ENCODE measurements at regions not wholly inside any gene's neighbourhood (a gene's known extent, or its start where the extent isn't known, plus 50 kb on each side); places are given as distances from the start of the nearest gene placed in this dataset.

GRCh38 chr22:25492841-25493734 lies 71.4 kb upstream of the GRK3 start:
- Histone ChIP-seq H3K9ac (ENCODE audit: low read length) (no peak overlapping the region), H3K9me3 (ENCODE audit: control extremely low read depth in 1 of 3, control insufficient read depth in 2 of 3, insufficient read depth in 1 of 3, low read length in 2 of 3) (no peaks in the 10 kb centered on the region), H2AFZ (ENCODE audit: insufficient read depth, low read depth, low read length, poor library complexity, severe bottlenecking) (no peak overlapping the region), H3K27ac (ENCODE audit: low read length in 2 of 2) (no peak overlapping the region), H3K4me1 (ENCODE audit: control insufficient read depth in 2 of 2, insufficient read depth in 2 of 2, low read length in 2 of 2) (peaks cover 0 to 4% of the 10 kb centered on the region in 2 donors), H3K4me2 (replicated peaks; ENCODE audit: low read depth, low read length, poor library complexity, severe bottlenecking) (no peak overlapping the region), H4K20me1 (ENCODE audit: control insufficient read depth, insufficient read depth, low read length, poor library complexity, severe bottlenecking) (no peaks in the 10 kb centered on the region), H3K27me3 (replicated peaks in 1 of 4; ENCODE audit: control extremely low read depth in 1 of 4, control insufficient read depth in 3 of 4, insufficient read depth in 4 of 4, low read length in 3 of 4) (peaks cover 0 to 4% (median 0%) of the 10 kb centered on the region in 4 experiments), H3K4me3 (ENCODE audit: control extremely low read depth in 1 of 5, extremely low read depth in 1 of 5, insufficient read depth in 1 of 5, low read depth in 2 of 5, low read length in 4 of 5) (no peak overlapping the region), H3K36me3 (replicated peaks in 1 of 2; ENCODE audit: control extremely low read depth in 1 of 2, control insufficient read depth in 1 of 2, extremely low read depth in 1 of 2, insufficient read depth in 2 of 2, low read length in 1 of 2) (no peaks in the 10 kb centered on the region), H3K79me2 (ENCODE audit: control insufficient read depth, insufficient read depth, low read length) (no peaks in the 10 kb centered on the region)
- no peak for ATAC-seq (ENCODE audit: low read depth)
- ChIA-PET CTCF (no interaction called here), POLR2A (no interaction called here)
- H3K27me3 Mint-ChIP-seq, result no peaks in the 10 kb centered on the region
- H3K27ac Mint-ChIP-seq, result no peak overlapping the region
- H3K4me1 Mint-ChIP-seq, result peaks cover 8% of the 10 kb centered on the region
- intact Hi-C loops (cut with micrococcal nuclease), result no loop called here
- WGBS (ENCODE audit: insufficient coverage), result 35% methylated on average over 13 of the region's 15 CpGs
- no peak for DNase-seq
- no peak overlapping the region for H3K4me3 Mint-ChIP-seq
- no peak for TF ChIP-seq CTCF (IDR thresholded peaks at IDR 0.05)
- TF ChIP-seq EZH2 (IDR thresholded peaks at IDR 0.05; ENCODE audit: borderline replicate concordance, insufficient read depth, low read depth, low read length, poor library complexity, severe bottlenecking), result no peak
- H3K9me3 Mint-ChIP-seq (ENCODE audit: insufficient read depth), result peaks cover 11% of the 10 kb centered on the region

- ChIA-PET CTCF (no interaction called here), POLR2A (no interaction called here)
- Histone ChIP-seq H3K27ac (ENCODE audit: low read length in 2 of 2) (no peak overlapping the region), H3K4me3 (ENCODE audit: control extremely low read depth in 1 of 5, extremely low read depth in 1 of 5, insufficient read depth in 1 of 5, low read depth in 2 of 5, low read length in 4 of 5) (no peak overlapping the region), H4K20me1 (ENCODE audit: control insufficient read depth, insufficient read depth, low read length, poor library complexity, severe bottlenecking) (no peaks in the 10 kb centered on the region), H3K79me2 (ENCODE audit: control insufficient read depth, insufficient read depth, low read length) (no peaks in the 10 kb centered on the region), H3K36me3 (replicated peaks in 1 of 2; ENCODE audit: control extremely low read depth in 1 of 2, control insufficient read depth in 1 of 2, extremely low read depth in 1 of 2, insufficient read depth in 2 of 2, low read length in 1 of 2) (no peaks in the 10 kb centered on the region), H2AFZ (ENCODE audit: insufficient read depth, low read depth, low read length, poor library complexity, severe bottlenecking) (no peak overlapping the region), H3K27me3 (replicated peaks in 1 of 4; ENCODE audit: control extremely low read depth in 1 of 4, control insufficient read depth in 3 of 4, insufficient read depth in 4 of 4, low read length in 3 of 4) (peaks cover 0 to 4% (median 0%) of the 10 kb centered on the region in 4 experiments), H3K4me1 (ENCODE audit: control insufficient read depth in 2 of 2, insufficient read depth in 2 of 2, low read length in 2 of 2) (peaks cover 0 to 4% of the 10 kb centered on the region in 2 donors), H3K9ac (ENCODE audit: low read length) (no peak overlapping the region), H3K9me3 (ENCODE audit: control extremely low read depth in 1 of 3, control insufficient read depth in 2 of 3, insufficient read depth in 1 of 3, low read length in 2 of 3) (no peaks in the 10 kb centered on the region), H3K4me2 (replicated peaks; ENCODE audit: low read depth, low read length, poor library complexity, severe bottlenecking) (no peak overlapping the region)
- TF ChIP-seq EZH2 (IDR thresholded peaks at IDR 0.05; ENCODE audit: borderline replicate concordance, insufficient read depth, low read depth, low read length, poor library complexity, severe bottlenecking) (no peak), CTCF (IDR thresholded peaks at IDR 0.05) (no peak)
- Mint-ChIP-seq H3K27me3 (no peaks in the 10 kb centered on the region), H3K4me3 (no peak overlapping the region), H3K9me3 (ENCODE audit: insufficient read depth) (peaks cover 11% of the 10 kb centered on the region), H3K4me1 (peaks cover 8% of the 10 kb centered on the region), H3K27ac (no peak overlapping the region)
- 67% methylated on average over 3 of the region's 4 CpGs for WGBS (ENCODE audit: insufficient coverage)
- DNase-seq, result no peak
- intact Hi-C loops (cut with micrococcal nuclease), result no loop called here
- no peak for ATAC-seq (ENCODE audit: low read depth)
Measured at GRCh38 chr22:25493794-25494193, 70.7 kb upstream of the GRK3 start.

All from B cell (primary cell).